ENCODE measurements at regions not wholly inside any gene's neighbourhood (a gene's known extent, or its start where the extent isn't known, plus 50 kb on each side); places are given as distances from the start of the nearest gene placed in this dataset.

DNA sequence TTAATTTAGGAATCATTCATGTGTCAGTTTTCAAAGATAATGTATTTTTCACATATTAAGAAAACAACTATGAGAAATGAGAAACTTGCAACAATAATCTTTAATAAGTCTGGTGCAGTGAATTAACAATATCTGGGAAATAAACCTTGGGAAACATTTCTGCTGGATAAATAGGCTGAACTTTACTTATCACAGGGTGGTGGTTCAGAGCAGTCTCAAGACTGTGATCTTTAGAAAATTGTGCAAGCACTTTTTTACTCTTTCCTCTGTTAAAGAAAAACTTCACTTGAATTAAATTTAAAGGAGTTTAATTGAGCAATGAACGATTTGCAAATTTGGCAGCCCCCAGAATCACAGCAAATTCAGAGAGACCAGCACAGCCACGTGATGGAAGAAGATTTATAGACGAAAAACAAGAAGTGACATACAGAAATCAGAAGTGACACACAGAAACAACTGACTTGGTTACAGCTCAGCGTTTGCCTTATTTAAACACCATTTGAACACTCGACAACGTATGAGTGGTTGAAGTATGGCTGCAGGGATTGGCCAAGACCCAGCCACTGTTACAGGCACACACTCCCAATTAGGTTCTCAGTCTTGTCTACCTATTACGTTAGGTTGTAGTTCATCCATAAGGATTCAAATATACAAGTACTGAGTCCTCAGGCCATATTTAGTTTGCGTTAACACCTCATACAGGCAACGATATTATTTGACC, 631.9 kb downstream of the SLCO4C1 start:
- ATAC-seq (no peak), DNase-seq (ENCODE audit: low spot score) (no peak)
- H3K36me3 Mint-ChIP-seq (ENCODE audit: low read depth), result no peaks in the 10 kb centered on the region
- no peaks in the 10 kb centered on the region for H3K9me3 Mint-ChIP-seq
- H3K79me2 ChIP-seq (replicated peaks; ENCODE audit: insufficient read depth), result no peaks in the 10 kb centered on the region
- no peaks in the 10 kb centered on the region for H3K36me3 ChIP-seq (ENCODE audit: insufficient read depth)
- no peaks in the 10 kb centered on the region for H3K27me3 ChIP-seq (ENCODE audit: insufficient read depth)
- peaks cover 8% of the 10 kb centered on the region; the same call in 1 of the 2 replicates for H3K4me1 ChIP-seq (ENCODE audit: insufficient read depth)
- no peak overlapping the region for H3K4me2 ChIP-seq
- TF ChIP-seq, protein P1, sequence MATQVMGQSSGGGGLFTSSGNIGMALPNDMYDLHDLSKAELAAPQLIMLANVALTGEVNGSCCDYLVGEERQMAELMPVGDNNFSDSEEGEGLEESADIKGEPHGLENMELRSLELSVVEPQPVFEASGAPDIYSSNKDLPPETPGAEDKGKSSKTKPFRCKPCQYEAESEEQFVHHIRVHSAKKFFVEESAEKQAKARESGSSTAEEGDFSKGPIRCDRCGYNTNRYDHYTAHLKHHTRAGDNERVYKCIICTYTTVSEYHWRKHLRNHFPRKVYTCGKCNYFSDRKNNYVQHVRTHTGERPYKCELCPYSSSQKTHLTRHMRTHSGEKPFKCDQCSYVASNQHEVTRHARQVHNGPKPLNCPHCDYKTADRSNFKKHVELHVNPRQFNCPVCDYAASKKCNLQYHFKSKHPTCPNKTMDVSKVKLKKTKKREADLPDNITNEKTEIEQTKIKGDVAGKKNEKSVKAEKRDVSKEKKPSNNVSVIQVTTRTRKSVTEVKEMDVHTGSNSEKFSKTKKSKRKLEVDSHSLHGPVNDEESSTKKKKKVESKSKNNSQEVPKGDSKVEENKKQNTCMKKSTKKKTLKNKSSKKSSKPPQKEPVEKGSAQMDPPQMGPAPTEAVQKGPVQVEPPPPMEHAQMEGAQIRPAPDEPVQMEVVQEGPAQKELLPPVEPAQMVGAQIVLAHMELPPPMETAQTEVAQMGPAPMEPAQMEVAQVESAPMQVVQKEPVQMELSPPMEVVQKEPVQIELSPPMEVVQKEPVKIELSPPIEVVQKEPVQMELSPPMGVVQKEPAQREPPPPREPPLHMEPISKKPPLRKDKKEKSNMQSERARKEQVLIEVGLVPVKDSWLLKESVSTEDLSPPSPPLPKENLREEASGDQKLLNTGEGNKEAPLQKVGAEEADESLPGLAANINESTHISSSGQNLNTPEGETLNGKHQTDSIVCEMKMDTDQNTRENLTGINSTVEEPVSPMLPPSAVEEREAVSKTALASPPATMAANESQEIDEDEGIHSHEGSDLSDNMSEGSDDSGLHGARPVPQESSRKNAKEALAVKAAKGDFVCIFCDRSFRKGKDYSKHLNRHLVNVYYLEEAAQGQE (IDR thresholded peaks at IDR 0.05; ENCODE audit: unreplicated experiment), result no peak
- TF ChIP-seq POLR2AphosphoS5 (IDR thresholded peaks at IDR 0.05; ENCODE audit: low read depth), result no peak
- TF ChIP-seq NANOG (IDR thresholded peaks at IDR 0.05; ENCODE audit: borderline replicate concordance), result no peak
- TF ChIP-seq, protein P2, sequence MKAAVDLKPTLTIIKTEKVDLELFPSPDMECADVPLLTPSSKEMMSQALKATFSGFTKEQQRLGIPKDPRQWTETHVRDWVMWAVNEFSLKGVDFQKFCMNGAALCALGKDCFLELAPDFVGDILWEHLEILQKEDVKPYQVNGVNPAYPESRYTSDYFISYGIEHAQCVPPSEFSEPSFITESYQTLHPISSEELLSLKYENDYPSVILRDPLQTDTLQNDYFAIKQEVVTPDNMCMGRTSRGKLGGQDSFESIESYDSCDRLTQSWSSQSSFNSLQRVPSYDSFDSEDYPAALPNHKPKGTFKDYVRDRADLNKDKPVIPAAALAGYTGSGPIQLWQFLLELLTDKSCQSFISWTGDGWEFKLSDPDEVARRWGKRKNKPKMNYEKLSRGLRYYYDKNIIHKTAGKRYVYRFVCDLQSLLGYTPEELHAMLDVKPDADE (IDR thresholded peaks at IDR 0.05), result no peak
- no peak for TF ChIP-seq ZNF114 (CRISPR knock-in tag; IDR thresholded peaks at IDR 0.05)
- TF ChIP-seq STAT1 (IDR thresholded peaks at IDR 0.05; ENCODE audit: unreplicated experiment), result no peak
- TF ChIP-seq EZH2 (IDR thresholded peaks at IDR 0.05; ENCODE audit: low read depth, unreplicated experiment), result no peak
- TF ChIP-seq EZH2phosphoT487 (IDR thresholded peaks at IDR 0.05; ENCODE audit: unreplicated experiment), result no peak
- TF ChIP-seq ZNF331 (CRISPR knock-in tag; IDR thresholded peaks at IDR 0.05; ENCODE audit: low read depth), result no peak
- TF ChIP-seq JUNB (IDR thresholded peaks at IDR 0.05; ENCODE audit: unreplicated experiment), result no peak
- TF ChIP-seq, protein P3, sequence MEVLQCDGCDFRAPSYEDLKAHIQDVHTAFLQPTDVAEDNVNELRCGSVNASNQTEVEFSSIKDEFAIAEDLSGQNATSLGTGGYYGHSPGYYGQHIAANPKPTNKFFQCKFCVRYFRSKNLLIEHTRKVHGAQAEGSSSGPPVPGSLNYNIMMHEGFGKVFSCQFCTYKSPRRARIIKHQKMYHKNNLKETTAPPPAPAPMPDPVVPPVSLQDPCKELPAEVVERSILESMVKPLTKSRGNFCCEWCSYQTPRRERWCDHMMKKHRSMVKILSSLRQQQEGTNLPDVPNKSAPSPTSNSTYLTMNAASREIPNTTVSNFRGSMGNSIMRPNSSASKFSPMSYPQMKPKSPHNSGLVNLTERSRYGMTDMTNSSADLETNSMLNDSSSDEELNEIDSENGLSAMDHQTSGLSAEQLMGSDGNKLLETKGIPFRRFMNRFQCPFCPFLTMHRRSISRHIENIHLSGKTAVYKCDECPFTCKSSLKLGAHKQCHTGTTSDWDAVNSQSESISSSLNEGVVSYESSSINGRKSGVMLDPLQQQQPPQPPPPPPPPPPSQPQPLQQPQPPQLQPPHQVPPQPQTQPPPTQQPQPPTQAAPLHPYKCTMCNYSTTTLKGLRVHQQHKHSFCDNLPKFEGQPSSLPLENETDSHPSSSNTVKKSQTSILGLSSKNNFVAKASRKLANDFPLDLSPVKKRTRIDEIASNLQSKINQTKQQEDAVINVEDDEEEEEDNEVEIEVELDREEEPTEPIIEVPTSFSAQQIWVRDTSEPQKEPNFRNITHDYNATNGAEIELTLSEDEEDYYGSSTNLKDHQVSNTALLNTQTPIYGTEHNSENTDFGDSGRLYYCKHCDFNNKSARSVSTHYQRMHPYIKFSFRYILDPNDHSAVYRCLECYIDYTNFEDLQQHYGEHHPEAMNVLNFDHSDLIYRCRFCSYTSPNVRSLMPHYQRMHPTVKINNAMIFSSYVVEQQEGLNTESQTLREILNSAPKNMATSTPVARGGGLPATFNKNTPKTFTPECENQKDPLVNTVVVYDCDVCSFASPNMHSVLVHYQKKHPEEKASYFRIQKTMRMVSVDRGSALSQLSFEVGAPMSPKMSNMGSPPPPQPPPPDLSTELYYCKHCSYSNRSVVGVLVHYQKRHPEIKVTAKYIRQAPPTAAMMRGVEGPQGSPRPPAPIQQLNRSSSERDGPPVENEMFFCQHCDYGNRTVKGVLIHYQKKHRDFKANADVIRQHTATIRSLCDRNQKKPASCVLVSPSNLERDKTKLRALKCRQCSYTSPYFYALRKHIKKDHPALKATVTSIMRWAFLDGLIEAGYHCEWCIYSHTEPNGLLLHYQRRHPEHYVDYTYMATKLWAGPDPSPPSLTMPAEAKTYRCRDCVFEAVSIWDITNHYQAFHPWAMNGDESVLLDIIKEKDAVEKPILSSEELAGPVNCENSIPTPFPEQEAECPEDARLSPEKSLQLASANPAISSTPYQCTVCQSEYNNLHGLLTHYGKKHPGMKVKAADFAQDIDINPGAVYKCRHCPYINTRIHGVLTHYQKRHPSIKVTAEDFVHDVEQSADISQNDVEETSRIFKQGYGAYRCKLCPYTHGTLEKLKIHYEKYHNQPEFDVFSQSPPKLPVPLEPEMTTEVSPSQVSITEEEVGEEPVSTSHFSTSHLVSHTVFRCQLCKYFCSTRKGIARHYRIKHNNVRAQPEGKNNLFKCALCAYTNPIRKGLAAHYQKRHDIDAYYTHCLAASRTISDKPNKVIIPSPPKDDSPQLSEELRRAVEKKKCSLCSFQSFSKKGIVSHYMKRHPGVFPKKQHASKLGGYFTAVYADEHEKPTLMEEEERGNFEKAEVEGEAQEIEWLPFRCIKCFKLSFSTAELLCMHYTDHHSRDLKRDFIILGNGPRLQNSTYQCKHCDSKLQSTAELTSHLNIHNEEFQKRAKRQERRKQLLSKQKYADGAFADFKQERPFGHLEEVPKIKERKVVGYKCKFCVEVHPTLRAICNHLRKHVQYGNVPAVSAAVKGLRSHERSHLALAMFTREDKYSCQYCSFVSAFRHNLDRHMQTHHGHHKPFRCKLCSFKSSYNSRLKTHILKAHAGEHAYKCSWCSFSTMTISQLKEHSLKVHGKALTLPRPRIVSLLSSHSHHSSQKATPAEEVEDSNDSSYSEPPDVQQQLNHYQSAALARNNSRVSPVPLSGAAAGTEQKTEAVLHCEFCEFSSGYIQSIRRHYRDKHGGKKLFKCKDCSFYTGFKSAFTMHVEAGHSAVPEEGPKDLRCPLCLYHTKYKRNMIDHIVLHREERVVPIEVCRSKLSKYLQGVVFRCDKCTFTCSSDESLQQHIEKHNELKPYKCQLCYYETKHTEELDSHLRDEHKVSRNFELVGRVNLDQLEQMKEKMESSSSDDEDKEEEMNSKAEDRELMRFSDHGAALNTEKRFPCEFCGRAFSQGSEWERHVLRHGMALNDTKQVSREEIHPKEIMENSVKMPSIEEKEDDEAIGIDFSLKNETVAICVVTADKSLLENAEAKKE (CRISPR knock-in tag; IDR thresholded peaks at IDR 0.05), result no peak
- no peak for TF ChIP-seq CREB1 (CRISPR knock-in tag; IDR thresholded peaks at IDR 0.05; ENCODE audit: low read depth)
- TF ChIP-seq, protein P4, sequence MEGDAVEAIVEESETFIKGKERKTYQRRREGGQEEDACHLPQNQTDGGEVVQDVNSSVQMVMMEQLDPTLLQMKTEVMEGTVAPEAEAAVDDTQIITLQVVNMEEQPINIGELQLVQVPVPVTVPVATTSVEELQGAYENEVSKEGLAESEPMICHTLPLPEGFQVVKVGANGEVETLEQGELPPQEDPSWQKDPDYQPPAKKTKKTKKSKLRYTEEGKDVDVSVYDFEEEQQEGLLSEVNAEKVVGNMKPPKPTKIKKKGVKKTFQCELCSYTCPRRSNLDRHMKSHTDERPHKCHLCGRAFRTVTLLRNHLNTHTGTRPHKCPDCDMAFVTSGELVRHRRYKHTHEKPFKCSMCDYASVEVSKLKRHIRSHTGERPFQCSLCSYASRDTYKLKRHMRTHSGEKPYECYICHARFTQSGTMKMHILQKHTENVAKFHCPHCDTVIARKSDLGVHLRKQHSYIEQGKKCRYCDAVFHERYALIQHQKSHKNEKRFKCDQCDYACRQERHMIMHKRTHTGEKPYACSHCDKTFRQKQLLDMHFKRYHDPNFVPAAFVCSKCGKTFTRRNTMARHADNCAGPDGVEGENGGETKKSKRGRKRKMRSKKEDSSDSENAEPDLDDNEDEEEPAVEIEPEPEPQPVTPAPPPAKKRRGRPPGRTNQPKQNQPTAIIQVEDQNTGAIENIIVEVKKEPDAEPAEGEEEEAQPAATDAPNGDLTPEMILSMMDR (conservative IDR thresholded peaks at IDR 0.05; ENCODE audit: low read depth in 2 of 2), result no peak
- H3F3A ChIP-seq (replicated peaks; ENCODE audit: low read depth), result no peaks in the 10 kb centered on the region
- no peak overlapping the region for H3K27ac ChIP-seq (ENCODE audit: low read depth)
- H3K27ac Mint-ChIP-seq, result no peak overlapping the region
- H2AFZ ChIP-seq, result no peak overlapping the region
- H3K4me3 Mint-ChIP-seq, result no peak overlapping the region
- no peak overlapping the region for H3K4me3 ChIP-seq
- H4K20me1 ChIP-seq (replicated peaks; ENCODE audit: insufficient read depth), result no peaks in the 10 kb centered on the region
- H3K9me2 ChIP-seq (ENCODE audit: insufficient read depth), result no peaks in the 10 kb centered on the region
- H3K27me3 Mint-ChIP-seq (ENCODE audit: insufficient read depth, low read depth, poor library complexity), result no peaks in the 10 kb centered on the region
- H3K4me1 Mint-ChIP-seq, result peaks cover 14% of the 10 kb centered on the region
